Calu3 (cell line): ENCODE measurements at regions not wholly inside any gene's neighbourhood (a gene's known extent, or its start where the extent isn't known, plus 50 kb on each side); places are given as distances from the start of the nearest gene placed in this dataset.

Source experiments
- BruUV-seq: library from RNA; stranded (reverse); fragments of 400-500 nt; replicated peaks from 2 replicates; lab custom pipeline; 2021; lab: Mats Ljungman, UMichigan
- CTCF ChIA-PET: fragments of 300-600 bp; sonication (Branson Sonifier 250); formaldehyde crosslinking; loops from one replicate; lab custom pipeline; 2022; ENCODE audit warnings: antibody characterized with exemption; lab: Charles Lee
- DNase-seq: peaks from one replicate; pipeline ENCODE4 v3.0.0; 2022
- H3K27ac Mint-ChIP-seq: one replicate; pipeline ENCODE4 v1.8.0; 2022; ENCODE audit warnings: mixed read lengths; ENCODE audit not compliant: unreplicated experiment
- H3K27me3 Mint-ChIP-seq: one replicate; pipeline ENCODE4 v1.8.0; 2022; ENCODE audit warnings: mixed read lengths; ENCODE audit not compliant: unreplicated experiment
- H3K36me3 Mint-ChIP-seq: one replicate; pipeline ENCODE4 v1.8.0; 2022; ENCODE audit warnings: mild to moderate bottlenecking, moderate library complexity, mixed read lengths; ENCODE audit not compliant: insufficient read depth, unreplicated experiment
- H3K4me1 Mint-ChIP-seq: one replicate; pipeline ENCODE4 v1.8.0; 2022; ENCODE audit warnings: mild to moderate bottlenecking, low read depth, mixed read lengths; ENCODE audit not compliant: unreplicated experiment
- H3K4me3 Mint-ChIP-seq: one replicate; pipeline ENCODE4 v1.8.0; 2022; ENCODE audit warnings: mild to moderate bottlenecking, low read depth, moderate library complexity, mixed read lengths; ENCODE audit not compliant: unreplicated experiment
- H3K9me3 Mint-ChIP-seq: one replicate; pipeline ENCODE4 v1.8.0; 2022; ENCODE audit warnings: low read depth, mixed read lengths; ENCODE audit not compliant: unreplicated experiment
- CTCF ChIP-seq: fragments of 200-600 bp; IDR thresholded peaks from one replicate; pipeline ENCODE4 v1.8.0; 2022; ENCODE audit warnings: antibody characterized with exemption; ENCODE audit not compliant: unreplicated experiment
- intact Hi-C: fragments of 100-400 bp; cut with micrococcal nuclease; formaldehyde crosslinking; loops from one replicate; pipeline ENCODE4 v1.10.0; 2022; ENCODE audit not compliant: unreplicated experiment

- peaks cover 3% of the 10 kb centered on the region for H3K9me3 Mint-ChIP-seq
- H3K27ac Mint-ChIP-seq: no peak overlapping the region
- H3K36me3 Mint-ChIP-seq: no peaks in the 10 kb centered on the region
- TF ChIP-seq CTCF: no peak
- H3K4me1 Mint-ChIP-seq: no peaks in the 10 kb centered on the region
- H3K27me3 Mint-ChIP-seq: no peaks in the 10 kb centered on the region
- no peak overlapping the region for H3K4me3 Mint-ChIP-seq
- CTCF ChIA-PET: no interaction called here
- DNase-seq: no peak
- intact Hi-C loops: no loop called here
- no TSS peak for BruUV-seq
Measured at GRCh38 chr2:145207884-145208283, 688.0 kb upstream of the ZEB2 start.

GRCh38 chr2:145206496-145207281, 686.8 kb upstream of the ZEB2 start:
- BruUV-seq: no TSS peak
- no peak overlapping the region for H3K27ac Mint-ChIP-seq
- CTCF ChIA-PET: no interaction called here
- no peak overlapping the region for H3K4me3 Mint-ChIP-seq
- no peak for DNase-seq
- no peaks in the 10 kb centered on the region for H3K36me3 Mint-ChIP-seq
- H3K27me3 Mint-ChIP-seq: no peaks in the 10 kb centered on the region
- no peak for TF ChIP-seq CTCF
- no peaks in the 10 kb centered on the region for H3K9me3 Mint-ChIP-seq
- intact Hi-C loops: no loop called here
- H3K4me1 Mint-ChIP-seq: no peaks in the 10 kb centered on the region

GRCh38 chr2:145203891-145204290, 684.0 kb upstream of the ZEB2 start:
- Mint-ChIP-seq H3K27me3 (no peaks in the 10 kb centered on the region), H3K4me3 (no peak overlapping the region), H3K27ac (no peak overlapping the region), H3K9me3 (no peaks in the 10 kb centered on the region), H3K4me1 (no peaks in the 10 kb centered on the region), H3K36me3 (no peaks in the 10 kb centered on the region)
- TF ChIP-seq CTCF: no peak
- intact Hi-C loops: no loop called here
- no peak for DNase-seq
- CTCF ChIA-PET: no interaction called here
- no TSS peak for BruUV-seq

- TF ChIP-seq CTCF: no peak
- Mint-ChIP-seq H3K27ac (no peak overlapping the region), H3K4me3 (no peak overlapping the region), H3K27me3 (no peaks in the 10 kb centered on the region), H3K4me1 (no peaks in the 10 kb centered on the region), H3K36me3 (no peaks in the 10 kb centered on the region), H3K9me3 (no peaks in the 10 kb centered on the region)
- intact Hi-C loops: no loop called here
- DNase-seq: no peak
- no TSS peak for BruUV-seq
- CTCF ChIA-PET: no interaction called here
Measured at GRCh38 chr2:145199827-145200706, 680.1 kb upstream of the ZEB2 start.
